SK-N-MC (cell line): ENCODE measurements at regions not wholly inside any gene's neighbourhood (a gene's known extent, or its start where the extent isn't known, plus 50 kb on each side); places are given as distances from the start of the nearest gene placed in this dataset.

Experiments used
- EZH2 ChIP-seq: fragments of 200-600 bp; sonication (generic); IDR thresholded peaks from one replicate; pipeline ENCODE4 v1.6.1; 2017; ENCODE audit warnings: antibody characterized with exemption
- FOXP2 ChIP-seq: optimal IDR thresholded peaks from 2 replicates; pipeline ENCODE3; 2011; ENCODE audit warnings: mild to moderate bottlenecking, moderate library complexity; ENCODE audit not compliant: insufficient read depth; ENCODE audit errors: extremely low read length, control extremely low read depth
- POLR2AphosphoS5 ChIP-seq: IDR thresholded peaks from 2 replicates; pipeline ENCODE4 v1.6.1; 2012; ENCODE audit warnings: mild to moderate bottlenecking, low read depth, low read length, borderline replicate concordance

- TF ChIP-seq EZH2 = no peak
- TF ChIP-seq POLR2AphosphoS5 = no peak
- no peak for TF ChIP-seq FOXP2
These were observed 1365.2 kb upstream of the ADGRL3 start for GRCh38 chr4:59834943-59835342.
